Mononuclear cell (primary cell): ENCODE measurements at regions not wholly inside any gene's neighbourhood (a gene's known extent, or its start where the extent isn't known, plus 50 kb on each side); places are given as distances from the start of the nearest gene placed in this dataset.
"Not testable (repeated sequence)": the region's sequence is repeated elsewhere in the genome, so short reads cannot be mapped to it uniquely, and the experiment has no call there.

Experiments
- H3K27me3 ChIP-seq: 2 replicates; pipeline ENCODE4 v1.6.0; 2011; ENCODE audit warnings: low read length, control low read depth; ENCODE audit not compliant: insufficient read depth
- H3K4me1 ChIP-seq: 2 replicates; pipeline ENCODE4 v1.5.1; 2011; ENCODE audit warnings: mild to moderate bottlenecking, low read length, control low read depth; ENCODE audit not compliant: insufficient read depth
- H3K4me3 ChIP-seq: 2 replicates; pipeline ENCODE4 v1.5.1; 2011; ENCODE audit warnings: mild to moderate bottlenecking, low read length, moderate library complexity
- H3K9me3 ChIP-seq: 2 replicates; pipeline ENCODE4 v1.5.1; 2011; ENCODE audit warnings: low read depth, mild to moderate bottlenecking, control low read depth, low read length

- Histone ChIP-seq H3K4me1 (no peaks in the 10 kb centered on the region), H3K9me3 (no peaks in the 10 kb centered on the region), H3K4me3 (no peak overlapping the region), H3K27me3 (no peaks in the 10 kb centered on the region)
Observed at GRCh38 chr3:101999177-101999779, 150.0 kb downstream of the NFKBIZ start.

DNA sequence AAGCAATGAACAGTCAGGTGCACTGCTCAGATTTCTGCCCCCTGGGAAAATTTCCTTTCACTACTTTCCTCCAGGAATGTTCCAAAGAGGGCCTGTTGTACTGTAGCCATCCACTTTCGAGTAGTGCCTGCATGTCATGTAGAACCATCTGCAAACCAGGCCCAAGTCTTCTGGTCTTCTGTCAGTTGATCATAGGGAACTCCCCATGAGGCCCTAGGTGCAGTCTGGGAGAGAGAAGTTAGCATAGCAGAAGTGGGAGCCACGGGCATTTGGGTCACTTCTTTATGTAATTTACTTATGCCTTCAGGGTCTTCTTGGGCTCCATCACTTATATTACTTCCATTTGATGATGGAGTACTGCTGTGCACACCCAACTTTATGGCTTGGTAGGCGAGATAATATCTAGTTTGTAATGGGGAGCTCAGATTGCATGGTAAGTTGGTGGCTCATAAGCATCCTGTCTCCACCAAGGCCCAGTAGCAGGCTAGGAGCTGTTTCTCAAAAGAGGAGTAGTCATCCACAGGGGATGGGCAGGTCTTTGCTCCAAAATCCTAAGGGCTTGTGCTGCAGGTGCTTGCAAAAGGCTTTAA lies 151.4 kb downstream of the NFKBIZ start:
- Histone ChIP-seq H3K27me3 (no peaks in the 10 kb centered on the region), H3K4me3 (no peak overlapping the region), H3K4me1 (no peaks in the 10 kb centered on the region), H3K9me3 (no peaks in the 10 kb centered on the region)

GRCh38 chr3:102002056-102002455 lies 152.7 kb downstream of the NFKBIZ start:
- no peak overlapping the region for H3K4me3 ChIP-seq
- no peaks in the 10 kb centered on the region for H3K27me3 ChIP-seq
- H3K4me1 ChIP-seq: no peaks in the 10 kb centered on the region
- no peaks in the 10 kb centered on the region for H3K9me3 ChIP-seq

GRCh38 chr3:102004561-102004960 lies 155.2 kb downstream of the NFKBIZ start:
- H3K4me3 ChIP-seq: no peak overlapping the region
- no peaks in the 10 kb centered on the region for H3K27me3 ChIP-seq
- H3K4me1 ChIP-seq: no peaks in the 10 kb centered on the region

DNA sequence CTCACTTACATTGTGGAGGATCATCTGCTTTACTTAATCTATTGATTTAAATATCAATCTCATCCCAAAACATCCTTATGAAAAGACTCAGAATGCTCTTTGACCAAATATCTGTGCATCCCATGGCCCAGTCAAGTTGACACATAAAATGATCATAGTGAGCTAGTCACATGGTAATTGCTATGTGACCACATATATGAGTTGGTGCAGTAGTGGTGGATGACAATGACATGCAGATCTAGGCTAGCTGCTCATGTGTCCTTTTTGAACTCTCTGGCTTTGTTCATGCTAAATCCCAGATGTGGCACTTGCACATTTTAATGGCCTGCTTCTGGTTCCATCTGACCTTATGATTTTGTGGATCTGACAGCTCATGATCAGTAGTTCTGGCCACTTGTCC lies 156.2 kb downstream of the NFKBIZ start:
- Histone ChIP-seq H3K4me3 (no peak overlapping the region), H3K4me1 (no peaks in the 10 kb centered on the region), H3K27me3 (no peaks in the 10 kb centered on the region), H3K9me3 (no peaks in the 10 kb centered on the region)

More at GRCh38 chr3:102004561-102004960, 155.2 kb downstream of the NFKBIZ start:
- H3K9me3 ChIP-seq: no peaks in the 10 kb centered on the region

DNA sequence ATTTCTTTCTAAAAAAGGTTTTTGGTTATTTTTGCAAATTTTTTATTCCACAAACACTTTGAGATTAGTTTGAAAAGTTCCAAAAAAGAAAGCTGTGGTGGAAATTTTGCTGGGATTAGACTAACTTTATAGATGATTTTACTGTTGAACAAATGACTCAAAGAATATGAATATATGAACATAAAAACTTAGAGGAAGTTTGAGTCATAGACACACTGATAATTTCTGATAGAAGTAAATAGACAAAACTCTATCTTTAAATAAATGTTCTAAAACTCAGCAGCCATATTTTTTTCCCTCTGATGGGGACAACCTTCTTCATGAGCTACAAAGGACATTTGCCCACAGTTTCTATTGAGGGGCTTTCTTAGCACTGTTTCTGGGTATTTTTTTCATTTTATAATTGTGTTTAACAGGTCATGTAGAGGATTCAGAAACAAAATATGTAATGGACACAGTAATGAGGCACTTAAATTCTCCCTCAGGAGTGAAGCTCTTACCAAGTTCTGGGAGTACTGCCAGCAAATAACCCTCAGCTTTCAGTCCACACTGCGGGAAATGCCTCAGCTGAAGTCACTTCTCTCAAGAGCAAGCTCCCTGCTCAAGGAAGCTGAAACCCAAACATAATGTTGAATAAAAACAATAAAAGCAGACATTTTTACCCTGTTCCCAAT lies 157.6 kb downstream of the NFKBIZ start:
- no peaks in the 10 kb centered on the region for H3K9me3 ChIP-seq
- H3K4me3 ChIP-seq: no peak overlapping the region

GRCh38 chr3:102008436-102008835 lies 159.1 kb downstream of the NFKBIZ start:
- H3K4me1 ChIP-seq, H3K4me3 ChIP-seq, H3K27me3 ChIP-seq, H3K9me3 ChIP-seq: not testable (repeated sequence)

More for the DNA sequence above, 157.6 kb downstream of the NFKBIZ start:
- no peaks in the 10 kb centered on the region for H3K4me1 ChIP-seq
- no peaks in the 10 kb centered on the region for H3K27me3 ChIP-seq

DNA sequence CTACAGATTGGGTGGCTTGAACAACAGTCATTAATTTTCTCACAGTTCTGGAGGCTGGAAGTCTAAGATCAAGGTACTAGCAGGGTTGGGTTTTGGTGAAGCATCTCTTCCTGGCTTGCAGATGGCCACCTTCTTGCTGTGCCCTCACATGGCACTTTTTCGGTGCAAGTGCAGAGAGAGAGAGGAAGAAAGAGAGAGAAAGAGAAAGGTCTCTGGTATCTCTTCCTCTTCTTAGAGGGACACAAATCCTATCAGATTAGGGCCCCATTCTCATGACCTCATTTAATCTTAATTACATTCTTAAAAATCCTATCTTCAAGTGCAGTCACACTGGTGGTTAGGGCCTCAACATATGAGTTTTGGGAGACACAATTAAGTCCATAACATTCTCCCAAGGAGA lies 167.1 kb downstream of the NFKBIZ start:
- Histone ChIP-seq H3K9me3 (no peaks in the 10 kb centered on the region), H3K27me3 (no peaks in the 10 kb centered on the region), H3K4me3 (no peak overlapping the region), H3K4me1 (peaks cover 16% of the 10 kb centered on the region)

- Histone ChIP-seq H3K9me3 (no peaks in the 10 kb centered on the region), H3K4me3 (no peak overlapping the region), H3K4me1 (peaks cover 21% of the 10 kb centered on the region), H3K27me3 (no peaks in the 10 kb centered on the region)
Observed at GRCh38 chr3:102017784-102018183, 168.5 kb downstream of the NFKBIZ start.

DNA sequence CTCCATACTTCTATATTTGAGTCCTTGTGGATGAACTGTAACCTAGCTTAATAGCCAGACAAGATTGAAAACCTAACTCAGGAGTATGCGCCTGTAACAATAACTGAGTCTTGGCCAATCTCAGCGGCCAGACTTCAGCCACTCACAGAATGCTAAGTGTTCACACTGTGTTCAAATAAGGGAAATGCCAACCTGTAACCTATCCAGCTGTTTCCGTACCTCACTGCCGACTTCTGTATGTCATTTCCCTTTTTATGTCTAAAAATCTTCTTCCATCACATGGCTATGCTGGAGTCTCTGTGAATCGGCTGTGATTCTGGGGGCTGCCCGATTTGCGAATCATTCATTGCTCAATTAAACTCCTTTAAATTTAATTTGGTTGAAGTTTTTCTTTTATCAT lies 169.2 kb downstream of the NFKBIZ start:
- Histone ChIP-seq H3K4me1 (peaks cover 21% of the 10 kb centered on the region), H3K9me3 (no peaks in the 10 kb centered on the region), H3K27me3 (no peaks in the 10 kb centered on the region), H3K4me3 (no peak overlapping the region)

DNA sequence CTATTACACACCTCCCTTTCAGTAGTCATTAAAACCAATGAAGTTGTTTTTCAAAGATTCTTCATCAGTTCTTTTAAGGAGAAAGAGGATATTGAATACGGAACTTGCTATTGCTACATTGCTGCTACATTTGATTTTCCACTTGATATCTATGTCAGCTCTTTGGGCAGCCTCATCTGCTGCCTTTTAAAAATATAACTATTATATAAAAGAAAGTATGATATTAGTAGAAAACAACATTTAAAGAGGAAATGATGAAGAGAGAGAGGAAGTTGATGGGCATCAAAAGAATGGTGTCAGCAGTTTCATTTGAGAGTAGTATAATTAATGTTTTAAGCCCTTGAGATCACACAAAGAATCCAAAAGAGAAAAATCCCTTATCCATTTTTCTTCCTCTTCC lies 171.4 kb downstream of the NFKBIZ start:
- H3K9me3 ChIP-seq: no peaks in the 10 kb centered on the region
- peaks cover 30% of the 10 kb centered on the region for H3K4me1 ChIP-seq
- H3K4me3 ChIP-seq: no peak overlapping the region

GRCh38 chr3:102024270-102024904 lies 175.1 kb downstream of the NFKBIZ start:
- H3K4me1 ChIP-seq: peaks cover 32% of the 10 kb centered on the region
- H3K9me3 ChIP-seq: no peaks in the 10 kb centered on the region
- no peak overlapping the region for H3K4me3 ChIP-seq
- no peaks in the 10 kb centered on the region for H3K27me3 ChIP-seq

More for the DNA sequence above, 171.4 kb downstream of the NFKBIZ start:
- H3K27me3 ChIP-seq: no peaks in the 10 kb centered on the region

- Histone ChIP-seq H3K4me3 (no peak overlapping the region), H3K27me3 (no peaks in the 10 kb centered on the region), H3K4me1 (peaks cover 29% of the 10 kb centered on the region), H3K9me3 (no peaks in the 10 kb centered on the region)
Observed at GRCh38 chr3:102025606-102026270, 176.4 kb downstream of the NFKBIZ start.

DNA sequence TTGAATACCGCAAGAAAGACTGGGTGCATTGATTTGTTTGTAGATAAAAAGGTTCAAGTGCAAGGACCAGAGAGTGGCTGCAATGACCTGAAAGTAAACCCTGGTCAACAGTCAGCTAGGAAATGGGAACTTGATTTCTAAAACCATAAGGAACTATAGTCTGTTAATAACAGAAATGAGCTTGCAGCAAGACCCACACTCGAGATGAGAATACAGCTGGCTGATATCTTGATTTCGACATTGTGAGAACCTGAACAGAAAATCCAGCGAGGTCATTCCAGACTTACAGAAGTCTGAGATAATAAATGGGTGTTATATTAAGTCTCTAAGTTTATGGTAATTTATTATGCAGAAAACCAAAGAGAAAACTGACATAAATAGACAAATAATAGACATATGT lies 177.3 kb downstream of the NFKBIZ start:
- Histone ChIP-seq H3K9me3 (no peaks in the 10 kb centered on the region), H3K4me1 (peaks cover 29% of the 10 kb centered on the region), H3K27me3 (no peaks in the 10 kb centered on the region), H3K4me3 (no peak overlapping the region)

DNA sequence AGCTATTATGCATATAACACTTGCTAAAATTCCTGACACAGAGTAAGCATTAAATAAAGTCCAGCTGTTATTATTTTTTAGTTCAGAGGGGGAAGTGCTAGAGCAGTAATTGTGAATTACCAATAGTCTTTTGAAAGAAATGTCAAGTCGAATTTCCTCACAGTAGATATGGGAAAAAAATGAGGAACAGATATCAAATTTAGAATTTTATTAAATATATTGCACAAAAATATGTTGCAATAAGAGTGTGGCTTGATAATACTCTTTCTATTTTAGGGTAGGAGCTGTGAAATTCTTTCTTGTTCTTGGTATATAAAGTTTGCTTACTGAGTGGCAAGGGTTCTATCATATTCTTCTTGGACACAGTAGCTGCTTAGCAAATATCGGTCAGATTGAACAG lies 181.3 kb downstream of the NFKBIZ start:
- H3K4me1 ChIP-seq: peaks cover 17% of the 10 kb centered on the region
- no peak overlapping the region for H3K4me3 ChIP-seq
- H3K27me3 ChIP-seq: no peaks in the 10 kb centered on the region
- no peaks in the 10 kb centered on the region for H3K9me3 ChIP-seq
